Stomach smooth muscle (tissue), 2 donors: ENCODE measurements at regions not wholly inside any gene's neighbourhood (a gene's known extent, or its start where the extent isn't known, plus 50 kb on each side); places are given as distances from the start of the nearest gene placed in this dataset.

Experiments
- H3K27ac ChIP-seq: one replicate; pipeline ENCODE4 v1.7.0; 2013; ENCODE audit warnings: mild to moderate bottlenecking, low read length, inconsistent platforms
- H3K27me3 ChIP-seq, 2 donors: one replicate each; pipeline ENCODE4 v1.7.0; 2013; ENCODE audit warnings: low read length in 2 of 2; ENCODE audit not compliant: insufficient read depth in 2 of 2, control insufficient read depth in 1 of 2
- H3K36me3 ChIP-seq, 2 donors: one replicate each; pipeline ENCODE4 v1.7.0; 2013; ENCODE audit warnings: low read length in 2 of 2; ENCODE audit not compliant: control insufficient read depth in 2 of 2, insufficient read depth in 2 of 2
- H3K4me1 ChIP-seq: one replicate; pipeline ENCODE4 v1.7.0; 2013; ENCODE audit warnings: low read length; ENCODE audit not compliant: control insufficient read depth, insufficient read depth
- H3K4me3 ChIP-seq, 2 donors: one replicate each; pipeline ENCODE4 v1.7.0; 2013; ENCODE audit warnings: low read length in 2 of 2
- H3K9ac ChIP-seq, 2 donors: one replicate each; pipeline ENCODE4 v1.7.0; 2013; ENCODE audit warnings: low read length in 2 of 2, mild to moderate bottlenecking in 1 of 2
- H3K9me3 ChIP-seq, 2 donors: one replicate each; pipeline ENCODE4 v1.7.0; 2013; ENCODE audit warnings: low read length in 2 of 2; ENCODE audit not compliant: control insufficient read depth in 2 of 2
- donor health status: healthy.
- donor health status: Pancreatic carcinoma.

DNA sequence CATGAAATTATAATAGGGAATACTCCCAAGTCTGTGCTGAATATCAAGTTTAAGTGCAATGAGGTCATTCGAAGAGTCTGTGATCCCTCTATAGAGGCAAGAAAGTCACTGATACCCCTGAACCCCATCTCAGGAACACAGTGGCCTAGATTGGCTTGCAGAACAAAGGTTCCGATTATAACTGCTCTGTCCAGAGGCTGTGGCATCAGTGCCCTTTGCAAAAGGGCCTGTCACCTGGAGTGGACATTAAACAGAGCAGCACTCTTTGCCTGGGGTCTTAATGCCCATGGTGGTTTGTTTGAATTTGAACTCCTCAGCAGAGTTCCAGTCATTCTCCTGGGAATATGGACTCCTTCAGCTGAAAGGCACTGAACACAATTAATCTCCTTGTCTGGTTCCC, 93.9 kb upstream of the SLCO3A1 start:
- no peak overlapping the region for H3K4me3 ChIP-seq

GRCh38 chr15:91765660-91766059, 87.8 kb upstream of the SLCO3A1 start:
- H3K4me3 ChIP-seq, result no peak overlapping the region
- peaks cover 3 to 5% of the 10 kb centered on the region in 2 donors for H3K27me3 ChIP-seq
- no peaks in the 10 kb centered on the region for H3K9me3 ChIP-seq
- H3K27ac ChIP-seq, result no peak overlapping the region
- no peaks in the 10 kb centered on the region for H3K36me3 ChIP-seq
- no peak overlapping the region for H3K9ac ChIP-seq
- no peaks in the 10 kb centered on the region for H3K4me1 ChIP-seq

More for the DNA sequence above, 93.9 kb upstream of the SLCO3A1 start:
- no peak overlapping the region for H3K27ac ChIP-seq
- H3K27me3 ChIP-seq, result peaks cover 0 to 2% of the 10 kb centered on the region in 2 donors
- no peaks in the 10 kb centered on the region for H3K36me3 ChIP-seq
- H3K9ac ChIP-seq, result no peak overlapping the region
- H3K4me1 ChIP-seq, result no peaks in the 10 kb centered on the region
- H3K9me3 ChIP-seq, result no peaks in the 10 kb centered on the region

- H3K27me3 ChIP-seq, result peaks cover 3 to 6% of the 10 kb centered on the region in 2 donors
- no peak overlapping the region for H3K9ac ChIP-seq
- H3K4me1 ChIP-seq, result no peaks in the 10 kb centered on the region
Measured at GRCh38 chr15:91769476-91769875, 84.0 kb upstream of the SLCO3A1 start.

DNA sequence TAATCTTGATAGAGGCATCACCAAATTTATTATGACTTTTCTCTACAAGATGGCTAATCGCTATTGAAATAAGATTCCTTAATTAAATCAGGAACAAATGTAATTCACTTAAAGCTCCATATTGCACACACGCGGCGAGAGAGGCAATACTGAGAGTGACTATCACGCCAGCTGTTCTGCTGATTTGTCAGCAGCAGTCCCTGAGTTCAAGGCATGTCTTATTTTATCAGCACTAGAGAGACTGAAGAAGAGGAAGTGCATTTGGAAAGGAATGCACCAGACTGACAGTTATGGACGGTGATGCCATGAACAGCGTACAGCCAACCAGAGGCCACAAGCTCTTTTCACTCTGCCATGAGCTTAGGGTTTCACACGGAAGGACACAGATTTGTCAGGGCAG, 83.6 kb upstream of the SLCO3A1 start:
- no peaks in the 10 kb centered on the region for H3K36me3 ChIP-seq
- peaks cover 3 to 6% of the 10 kb centered on the region in 2 donors for H3K27me3 ChIP-seq
- H3K4me1 ChIP-seq, result no peaks in the 10 kb centered on the region
- no peak overlapping the region for H3K4me3 ChIP-seq
- H3K9ac ChIP-seq, result no peak overlapping the region
- no peak overlapping the region for H3K27ac ChIP-seq
- no peaks in the 10 kb centered on the region for H3K9me3 ChIP-seq

More at GRCh38 chr15:91769476-91769875, 84.0 kb upstream of the SLCO3A1 start:
- Histone ChIP-seq H3K4me3 (no peak overlapping the region), H3K27ac (no peak overlapping the region), H3K36me3 (no peaks in the 10 kb centered on the region), H3K9me3 (no peaks in the 10 kb centered on the region)

DNA sequence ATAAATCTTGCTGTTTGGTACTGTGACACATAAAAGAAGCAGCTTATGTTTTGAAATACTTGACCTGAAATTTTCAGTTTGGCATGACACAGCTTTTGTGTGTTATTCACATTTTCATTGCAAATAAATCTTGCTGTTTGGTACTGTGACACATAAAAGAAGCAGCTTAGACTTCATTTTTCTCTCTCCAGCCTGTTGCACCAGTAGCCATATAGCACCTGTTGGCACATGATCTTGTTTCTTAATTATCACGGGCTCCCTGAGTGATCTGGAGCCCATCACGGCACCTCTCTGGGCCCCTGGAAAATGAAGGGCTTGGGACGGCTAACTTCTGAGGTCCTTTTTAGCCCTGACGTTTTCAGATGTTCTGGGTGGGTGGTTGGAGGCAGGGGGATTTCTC, 77.4 kb upstream of the SLCO3A1 start:
- Histone ChIP-seq H3K4me3 (no peak overlapping the region), H3K9ac (no peak overlapping the region), H3K27ac (no peak overlapping the region), H3K27me3 (peaks cover 3% of the 10 kb centered on the region in 2 donors), H3K9me3 (no peaks in the 10 kb centered on the region), H3K4me1 (no peaks in the 10 kb centered on the region), H3K36me3 (no peaks in the 10 kb centered on the region)

DNA sequence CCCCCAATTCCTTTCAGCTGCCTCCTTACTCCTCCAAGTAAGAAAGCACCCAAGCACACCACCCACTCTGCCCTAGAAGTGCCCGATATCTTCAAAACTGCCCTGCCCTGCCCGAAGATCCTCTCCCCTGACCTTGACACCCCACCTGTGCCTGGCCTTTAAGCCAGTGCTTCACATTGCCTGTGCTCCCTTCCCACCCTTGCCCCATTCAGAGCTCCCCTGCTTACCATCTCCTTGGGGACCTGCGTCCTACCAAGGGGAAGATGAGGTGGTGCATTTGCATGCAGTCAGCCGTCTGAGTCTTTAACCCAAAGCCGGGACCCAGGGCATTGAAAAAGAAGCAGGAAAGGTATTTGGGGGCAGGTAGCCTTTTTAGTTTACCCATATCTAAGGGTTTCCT, 73.5 kb upstream of the SLCO3A1 start:
- Histone ChIP-seq H3K4me1 (no peaks in the 10 kb centered on the region), H3K9me3 (no peaks in the 10 kb centered on the region), H3K27ac (no peak overlapping the region), H3K9ac (no peak overlapping the region), H3K4me3 (no peak overlapping the region), H3K36me3 (no peaks in the 10 kb centered on the region), H3K27me3 (peaks cover 3 to 7% of the 10 kb centered on the region in 2 donors)

GRCh38 chr15:91780387-91780786, 73.1 kb upstream of the SLCO3A1 start:
- H3K9me3 ChIP-seq, result no peaks in the 10 kb centered on the region
- no peak overlapping the region for H3K27ac ChIP-seq
- no peak overlapping the region for H3K4me3 ChIP-seq
- peaks cover 3 to 7% of the 10 kb centered on the region in 2 donors for H3K27me3 ChIP-seq
- no peaks in the 10 kb centered on the region for H3K4me1 ChIP-seq
- no peaks in the 10 kb centered on the region for H3K36me3 ChIP-seq
- H3K9ac ChIP-seq, result no peak overlapping the region

- Histone ChIP-seq H3K27me3 (peaks cover 3 to 10% of the 10 kb centered on the region in 2 donors), H3K36me3 (no peaks in the 10 kb centered on the region), H3K4me3 (no peak overlapping the region), H3K4me1 (no peaks in the 10 kb centered on the region), H3K9ac (no peak overlapping the region), H3K9me3 (no peaks in the 10 kb centered on the region), H3K27ac (no peak overlapping the region)
Measured at GRCh38 chr15:91782221-91782620, 71.3 kb upstream of the SLCO3A1 start.

DNA sequence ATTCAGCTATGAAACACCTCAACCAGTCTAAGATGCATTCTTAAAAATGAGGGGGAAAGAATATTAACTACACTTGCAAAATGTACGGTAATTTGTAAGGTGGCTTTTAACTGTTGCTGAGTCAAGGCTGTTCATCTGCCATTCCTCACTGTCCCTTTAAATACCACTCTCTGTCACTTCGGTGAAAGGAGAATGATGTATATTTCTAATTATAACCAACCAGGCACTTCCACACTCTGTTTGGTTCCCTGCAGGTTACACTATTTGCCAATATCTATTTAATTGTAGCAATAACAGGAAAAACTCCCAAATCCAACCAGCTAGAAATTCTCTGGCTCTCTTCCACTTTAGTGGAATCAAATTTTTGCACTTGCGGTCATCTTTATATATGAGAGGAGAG, 70.5 kb upstream of the SLCO3A1 start:
- H3K4me1 ChIP-seq, result no peaks in the 10 kb centered on the region
- H3K4me3 ChIP-seq, result no peak overlapping the region
- no peaks in the 10 kb centered on the region for H3K9me3 ChIP-seq
- no peak overlapping the region for H3K9ac ChIP-seq
- H3K27me3 ChIP-seq, result peaks cover 3 to 8% of the 10 kb centered on the region in 2 donors
- no peak overlapping the region for H3K27ac ChIP-seq
- H3K36me3 ChIP-seq, result no peaks in the 10 kb centered on the region

GRCh38 chr15:91783451-91783850, 70.1 kb upstream of the SLCO3A1 start:
- Histone ChIP-seq H3K27ac (no peak overlapping the region), H3K4me3 (no peak overlapping the region), H3K36me3 (no peaks in the 10 kb centered on the region), H3K9me3 (no peaks in the 10 kb centered on the region), H3K4me1 (no peaks in the 10 kb centered on the region), H3K9ac (no peak overlapping the region), H3K27me3 (peaks cover 3 to 8% of the 10 kb centered on the region in 2 donors)

DNA sequence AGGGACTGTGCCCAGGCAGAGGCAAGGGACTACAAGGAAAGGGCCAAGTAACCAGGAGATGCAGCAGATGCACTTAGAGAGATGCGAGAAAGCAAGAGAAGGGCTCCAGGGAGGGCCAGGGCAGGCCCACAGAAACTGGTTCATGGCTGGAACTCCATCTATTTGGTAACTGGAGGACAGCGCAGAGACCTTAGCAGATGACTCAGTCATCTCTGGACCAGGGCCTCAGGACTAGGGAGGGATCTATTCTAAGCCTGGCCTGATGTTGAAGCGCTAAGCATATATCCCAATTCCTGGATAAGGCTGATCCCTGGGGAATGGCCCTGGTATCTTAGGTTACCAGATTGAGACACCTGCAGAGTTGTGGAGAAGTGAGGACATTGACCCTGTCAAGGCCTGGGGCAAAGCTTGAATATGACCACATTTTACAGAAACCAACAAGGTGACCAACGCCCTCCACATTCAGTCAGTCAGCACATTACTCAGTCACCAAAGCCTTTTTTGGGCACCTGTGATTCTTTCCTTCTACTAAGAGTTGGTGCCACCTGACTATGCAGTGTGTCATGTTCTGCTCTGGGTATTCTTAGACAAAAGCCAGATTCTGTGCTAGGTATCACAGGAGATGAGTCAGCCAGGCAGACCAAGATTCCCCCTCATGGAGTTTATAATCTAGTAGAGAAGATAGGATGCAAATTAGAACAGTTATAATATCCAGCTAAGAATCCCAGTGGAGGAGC, 68.4 kb upstream of the SLCO3A1 start:
- H3K9me3 ChIP-seq, result no peaks in the 10 kb centered on the region
- H3K27me3 ChIP-seq, result peaks cover 0 to 8% of the 10 kb centered on the region in 2 donors
- H3K4me1 ChIP-seq, result no peaks in the 10 kb centered on the region
- H3K4me3 ChIP-seq, result no peak overlapping the region
- H3K9ac ChIP-seq, result no peak overlapping the region
- H3K36me3 ChIP-seq, result no peaks in the 10 kb centered on the region
- H3K27ac ChIP-seq, result no peak overlapping the region
